ENCODE measurements at regions not wholly inside any gene's neighbourhood (a gene's known extent, or its start where the extent isn't known, plus 50 kb on each side); places are given as distances from the start of the nearest gene placed in this dataset.

- Histone ChIP-seq H3K14ac (ENCODE audit: insufficient read depth, low read length) (no peak overlapping the region), H4K8ac (replicated peaks; ENCODE audit: insufficient read length, low read depth, low read length) (no peak overlapping the region), H3T11ph (ENCODE audit: low read length) (no peak overlapping the region), H3K27ac (ENCODE audit: insufficient read length, low read depth, low read length) (no peak overlapping the region), H3K79me2 (ENCODE audit: insufficient read depth, low read length) (no peaks in the 10 kb centered on the region), H2BK5ac (ENCODE audit: insufficient read length, low read length) (no peak overlapping the region), H3K27me3 (ENCODE audit: insufficient read depth, low read length) (no peaks in the 10 kb centered on the region), H3K9me3 (ENCODE audit: control insufficient read depth, low read depth, low read length) (no peaks in the 10 kb centered on the region), H4K91ac (ENCODE audit: insufficient read length, low read depth, low read length) (no peak overlapping the region), H3K56ac (ENCODE audit: insufficient read length, low read depth, low read length) (no peak overlapping the region), H3K18ac (ENCODE audit: insufficient read length, low read depth, low read length) (no peak overlapping the region), H4K5ac (ENCODE audit: insufficient read length, low read depth, low read length) (no peak overlapping the region), H2BK12ac (ENCODE audit: insufficient read length, low read depth, low read length) (no peak overlapping the region), H3K4me1 (ENCODE audit: insufficient read depth, low read length) (no peaks in the 10 kb centered on the region; the same call in 1 of the 2 replicates), H2BK15ac (ENCODE audit: low read depth, low read length) (no peak overlapping the region), H4K20me1 (ENCODE audit: control insufficient read depth, insufficient read depth, insufficient read length) (no peaks in the 10 kb centered on the region), H2AK5ac (ENCODE audit: insufficient read length, low read length) (no peak overlapping the region), H3K4ac (ENCODE audit: low read depth, low read length) (no peak overlapping the region), H3K4me2 (ENCODE audit: insufficient read depth, insufficient read length, low read length) (no peak overlapping the region), H3K79me1 (ENCODE audit: insufficient read depth, low read depth, low read length, poor library complexity, severe bottlenecking) (no peaks in the 10 kb centered on the region), H2BK20ac (ENCODE audit: low read depth, low read length, poor library complexity, severe bottlenecking) (no peak overlapping the region), H3K23ac (ENCODE audit: insufficient read length, low read depth, low read length) (no peak overlapping the region), H3K9ac (ENCODE audit: extremely low read depth, insufficient read length, low read length) (no peak overlapping the region), H2BK120ac (ENCODE audit: low read depth, low read length, poor library complexity, severe bottlenecking) (no peak overlapping the region), H2AFZ (ENCODE audit: low read length) (no peak overlapping the region), H3K23me2 (ENCODE audit: insufficient read length, low read depth, low read length, poor library complexity, severe bottlenecking) (no peaks in the 10 kb centered on the region)
- no CpG with 5 or more reads among the region's 2 CpGs for WGBS (ENCODE audit: extremely low coverage, insufficient read length, low lambda C conversion rate)
- H3K36me3 Mint-ChIP-seq (ENCODE audit: insufficient read depth in 1 of 3, low read depth in 3 of 3): no peaks in the 10 kb centered on the region
- H3K27me3 Mint-ChIP-seq (ENCODE audit: low read depth): no peaks in the 10 kb centered on the region
- TF ChIP-seq CTCF (conservative IDR thresholded peaks at IDR 0.05): no peak
- no peak overlapping the region for H3K4me3 Mint-ChIP-seq
- H3K4me1 Mint-ChIP-seq: peaks cover 0 to 2% of the 10 kb centered on the region in 2 experiments; a peak in 2 of 4 replicates
- DNase-seq: no peak
- no peak overlapping the region for H3K27ac Mint-ChIP-seq
- H3K9me3 Mint-ChIP-seq: peaks cover 2 to 9% of the 10 kb centered on the region in 2 experiments; a peak in 4 of 5 replicates
These were observed 85.7 kb upstream of the LMO3 start for GRCh38 chr12:16691624-16692023.
